PC-3 (cell line): ENCODE measurements at regions not wholly inside any gene's neighbourhood (a gene's known extent, or its start where the extent isn't known, plus 50 kb on each side); places are given as distances from the start of the nearest gene placed in this dataset.

Experiments used
- CTCF ChIP-seq: fragments of 300-600 bp; sonication (generic); conservative IDR thresholded peaks from 2 replicates; pipeline ENCODE4 v1.5.1; 2017; ENCODE audit warnings: antibody characterized with exemption, low read depth, mild to moderate bottlenecking, low read length
- EZH2 ChIP-seq: fragments of 300-600 bp; sonication (generic); IDR thresholded peaks from one replicate; pipeline ENCODE4 v1.6.1; 2017; ENCODE audit warnings: antibody characterized with exemption, mild to moderate bottlenecking, low read length; ENCODE audit not compliant: unreplicated experiment

GRCh38 chr4:144906181-144906925, 191.6 kb downstream of the ANAPC10 start:
- TF ChIP-seq CTCF (no peak), EZH2 (no peak)
